ENCODE measurements at regions not wholly inside any gene's neighbourhood (a gene's known extent, or its start where the extent isn't known, plus 50 kb on each side); places are given as distances from the start of the nearest gene placed in this dataset.

GRCh38 chr15:67892559-67893377 is 52.9 kb upstream of the RNU6-1 start:
- DNase-seq (ENCODE audit: low read depth): no peak

- DNase-seq (ENCODE audit: low read depth): no peak
Measured at GRCh38 chr15:67895237-67895636, 55.4 kb upstream of the RNU6-1 start.

- DNase-seq (ENCODE audit: low read depth): no peak
Measured at GRCh38 chr15:67897646-67898339, 57.9 kb upstream of the RNU6-1 start.

GRCh38 chr15:67899596-67900283 is 59.9 kb upstream of the RNU6-1 start:
- DNase-seq (ENCODE audit: low read depth): no peak

- no peak for DNase-seq (ENCODE audit: low read depth)
Measured at GRCh38 chr15:67900621-67901147, 60.8 kb upstream of the RNU6-1 start.

GRCh38 chr15:67901922-67902321 is 62.1 kb upstream of the RNU6-1 start:
- no peak for DNase-seq (ENCODE audit: low read depth)

- DNase-seq (ENCODE audit: low read depth): no peak
Measured at GRCh38 chr15:67902579-67903009, 62.7 kb upstream of the RNU6-1 start.

- no peak for DNase-seq (ENCODE audit: low read depth)
Measured at GRCh38 chr15:67903708-67904107, 63.9 kb upstream of the RNU6-1 start.

GRCh38 chr15:67905628-67906027 is 65.8 kb upstream of the RNU6-1 start:
- DNase-seq (ENCODE audit: low read depth): no peak

- DNase-seq (ENCODE audit: low read depth): no peak
Measured at GRCh38 chr15:67906382-67906781, 66.5 kb upstream of the RNU6-1 start.

GRCh38 chr15:67907184-67907723 is 67.4 kb upstream of the RNU6-1 start:
- DNase-seq (ENCODE audit: low read depth): no peak

GRCh38 chr15:67908756-67909155 is 68.9 kb upstream of the RNU6-1 start:
- DNase-seq (ENCODE audit: low read depth): no peak

GRCh38 chr15:67911727-67912126 is 71.9 kb upstream of the RNU6-1 start:
- DNase-seq (ENCODE audit: low read depth): no peak

GRCh38 chr15:67914028-67914427 is 74.2 kb upstream of the RNU6-1 start:
- DNase-seq (ENCODE audit: low read depth): no peak

- DNase-seq (ENCODE audit: low read depth): no peak
Measured at GRCh38 chr15:67914537-67915460, 75.0 kb upstream of the RNU6-1 start.

GRCh38 chr15:67915461-67916374 is 75.9 kb upstream of the RNU6-1 start:
- no peak for DNase-seq (ENCODE audit: low read depth)

GRCh38 chr15:67916565-67916964 is 76.7 kb upstream of the RNU6-1 start:
- no peak for DNase-seq (ENCODE audit: low read depth)

GRCh38 chr15:67917037-67917436 is 77.2 kb upstream of the RNU6-1 start:
- DNase-seq (ENCODE audit: low read depth): no peak

- no peak for DNase-seq (ENCODE audit: low read depth)
Measured at GRCh38 chr15:67917636-67918035, 77.8 kb upstream of the RNU6-1 start.

- DNase-seq (ENCODE audit: low read depth): no peak
Measured at GRCh38 chr15:67918205-67918861, 78.5 kb upstream of the RNU6-1 start.
